Common myeloid progenitor, CD34-positive (primary cell): ENCODE measurements at regions not wholly inside any gene's neighbourhood (a gene's known extent, or its start where the extent isn't known, plus 50 kb on each side); places are given as distances from the start of the nearest gene placed in this dataset.

Experiments used
- CTCF ChIA-PET: fragments of 350-600 bp; sonication (Branson Sonifier 250); formaldehyde crosslinking; loops from one replicate; lab custom pipeline; 2021; ENCODE audit warnings: antibody characterized with exemption; lab: Charles Lee
- POLR2A ChIA-PET: fragments of 350-600 bp; sonication (Branson Sonifier 250); formaldehyde crosslinking; loops from one replicate; lab custom pipeline; 2021; ENCODE audit warnings: antibody characterized with exemption; lab: Charles Lee
- DNase-seq, 3 donors: peaks; one replicate each; pipeline versions ENCODE4 v3.0.0 to v3.0.0-alpha.2; 2013
- H3K27ac ChIP-seq, 2 experiments: 1 replicate in 1 of 2; 2 replicates in 1 of 2; pipeline ENCODE4 v1.7.0; 2013; ENCODE audit warnings: inconsistent platforms in 2 of 2, low read length in 2 of 2, mild to moderate bottlenecking in 2 of 2, low read depth in 1 of 2, moderate library complexity in 1 of 2; ENCODE audit not compliant: severe bottlenecking in 2 of 2, insufficient read depth in 1 of 2, poor library complexity in 1 of 2
- H3K27me3 ChIP-seq, 5 experiments: replicated peaks in 2 of 5; 1 replicate in 3 of 5; 2 replicates in 2 of 5; pipeline versions ENCODE4 v1.6.1 to v1.7.0; 2013; ENCODE audit warnings: low read length in 4 of 5, mild to moderate bottlenecking in 2 of 5, moderate library complexity in 2 of 5, inconsistent platforms in 1 of 5; ENCODE audit not compliant: insufficient read depth in 5 of 5, control insufficient read depth in 4 of 5
- H3K36me3 ChIP-seq, 4 experiments: 1 replicate in 2 of 4; 2 replicates in 2 of 4; pipeline versions ENCODE4 v1.6.1 to v1.7.0; 2013; ENCODE audit warnings: low read length in 3 of 4, control low read depth in 1 of 4, mild to moderate bottlenecking in 1 of 4; ENCODE audit not compliant: control insufficient read depth in 4 of 4, insufficient read depth in 4 of 4
- H3K4me1 ChIP-seq, 4 experiments: 1 replicate in 3 of 4; 2 replicates in 1 of 4; pipeline versions ENCODE4 v1.6.1 to v1.7.1; 2013; ENCODE audit warnings: low read length in 3 of 4, mild to moderate bottlenecking in 3 of 4, control low read depth in 1 of 4, inconsistent platforms in 1 of 4, moderate library complexity in 1 of 4; ENCODE audit not compliant: control insufficient read depth in 4 of 4, insufficient read depth in 4 of 4; ENCODE audit errors: control extremely low read depth in 1 of 4
- H3K4me3 ChIP-seq, 7 experiments: 1 replicate in 4 of 7; 2 replicates in 3 of 7; pipeline versions ENCODE4 v1.5.1 to v1.7.0; 2013; ENCODE audit warnings: mild to moderate bottlenecking in 7 of 7, low read length in 6 of 7, moderate library complexity in 6 of 7, inconsistent platforms in 2 of 7, low read depth in 2 of 7, control low read depth in 1 of 7; ENCODE audit not compliant: insufficient read depth in 4 of 7, control insufficient read depth in 1 of 7; ENCODE audit errors: extremely low read depth in 1 of 7
- H3K9me3 ChIP-seq, 5 experiments: 1 replicate in 4 of 5; 2 replicates in 1 of 5; pipeline versions ENCODE4 v1.6.1 to v1.7.1; 2013; ENCODE audit warnings: low read length in 4 of 5, mild to moderate bottlenecking in 2 of 5, inconsistent platforms in 1 of 5, low read depth in 1 of 5, moderate library complexity in 1 of 5; ENCODE audit not compliant: control insufficient read depth in 4 of 5, insufficient read depth in 2 of 5; ENCODE audit errors: control extremely low read depth in 1 of 5
- WGBS: methylation state at CpG from one replicate; pipeline ENCODE4 v1.1.5; 2013; ENCODE audit not compliant: insufficient coverage; 5-methylcytosine and 5-hydroxymethylcytosine counted together

DNA sequence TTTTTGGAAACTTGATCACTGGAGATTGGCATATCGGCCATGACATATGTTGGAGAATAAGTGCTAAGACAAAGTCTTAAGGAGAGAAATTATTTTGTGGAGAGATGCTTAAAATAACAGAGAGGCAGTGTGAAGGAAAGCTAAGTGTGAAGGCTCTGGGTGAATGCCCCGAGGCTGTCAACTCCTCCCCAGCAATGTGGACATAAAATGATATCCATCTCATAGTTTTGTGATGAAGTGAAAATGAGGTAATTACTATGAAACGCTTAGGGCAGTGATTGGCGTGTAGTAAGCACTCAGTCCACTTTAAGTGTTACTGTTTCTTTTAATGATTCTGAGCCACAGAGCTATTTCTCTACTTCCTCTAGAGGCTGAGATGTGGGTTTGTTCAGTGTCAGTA lies 195.8 kb upstream of the KLF12 start:
- CTCF ChIA-PET: no interaction called here
- DNase-seq: no peak
- Histone ChIP-seq H3K27me3 (no peaks in the 10 kb centered on the region), H3K4me1 (no peaks in the 10 kb centered on the region), H3K9me3 (no peaks in the 10 kb centered on the region), H3K36me3 (no peaks in the 10 kb centered on the region), H3K4me3 (no peak overlapping the region), H3K27ac (no peak overlapping the region)
- 95% methylated on average over 2 of the region's 4 CpGs for WGBS
- POLR2A ChIA-PET: no interaction called here

DNA sequence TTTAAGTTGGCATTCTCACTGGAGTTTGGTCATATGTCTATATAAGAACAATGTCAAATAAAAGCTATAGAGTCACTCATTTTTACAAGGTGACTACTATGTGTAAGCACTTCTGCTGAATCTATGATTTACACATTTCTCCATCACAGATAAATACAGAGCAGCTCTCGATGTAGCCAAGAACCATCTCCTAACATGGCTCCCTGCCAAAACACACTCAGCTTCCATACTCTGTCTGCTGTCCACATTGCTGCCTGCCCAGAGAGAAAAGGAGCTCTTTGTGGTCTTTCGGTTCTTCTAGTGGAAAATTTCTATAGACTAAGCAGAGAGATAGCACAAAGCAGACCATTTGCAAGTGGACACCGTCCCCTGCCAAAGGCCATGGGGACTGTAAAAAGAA lies 190.9 kb upstream of the KLF12 start:
- Histone ChIP-seq H3K9me3 (no peaks in the 10 kb centered on the region), H3K36me3 (no peaks in the 10 kb centered on the region), H3K4me1 (no peaks in the 10 kb centered on the region), H3K4me3 (no peak overlapping the region), H3K27me3 (no peaks in the 10 kb centered on the region), H3K27ac (no peak overlapping the region)
- ChIA-PET POLR2A (no interaction called here), CTCF (no interaction called here)
- 100% methylated on average over 1 of the region's 3 CpGs for WGBS
- DNase-seq: no peak

DNA sequence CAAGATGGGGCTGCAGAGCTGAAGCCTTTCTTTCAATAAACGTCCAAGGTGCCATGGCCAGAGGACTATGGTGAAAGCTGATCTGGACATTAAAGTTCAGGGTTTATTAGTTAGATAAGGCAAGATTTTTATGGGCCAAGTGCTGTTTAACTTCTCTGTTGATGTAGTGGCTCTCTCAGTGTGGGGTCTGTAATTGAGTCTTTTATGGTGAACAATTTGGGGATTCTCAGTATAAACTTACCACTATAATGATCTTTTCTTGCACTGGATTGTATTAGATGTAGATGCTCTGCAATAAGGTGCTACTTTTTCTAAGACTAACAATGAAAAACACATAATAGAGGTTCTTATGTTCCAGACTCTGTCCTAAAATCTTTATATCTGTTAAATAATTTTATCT lies 190.1 kb upstream of the KLF12 start:
- no peaks in the 10 kb centered on the region for H3K9me3 ChIP-seq
- H3K4me1 ChIP-seq: no peaks in the 10 kb centered on the region
- POLR2A ChIA-PET: no interaction called here
- no peaks in the 10 kb centered on the region for H3K27me3 ChIP-seq
- no peak for DNase-seq
- H3K27ac ChIP-seq: no peak overlapping the region
- WGBS: 88% methylated on average over 1 of the region's 1 CpG
- CTCF ChIA-PET: no interaction called here
- no peak overlapping the region for H3K4me3 ChIP-seq
- no peaks in the 10 kb centered on the region for H3K36me3 ChIP-seq

DNA sequence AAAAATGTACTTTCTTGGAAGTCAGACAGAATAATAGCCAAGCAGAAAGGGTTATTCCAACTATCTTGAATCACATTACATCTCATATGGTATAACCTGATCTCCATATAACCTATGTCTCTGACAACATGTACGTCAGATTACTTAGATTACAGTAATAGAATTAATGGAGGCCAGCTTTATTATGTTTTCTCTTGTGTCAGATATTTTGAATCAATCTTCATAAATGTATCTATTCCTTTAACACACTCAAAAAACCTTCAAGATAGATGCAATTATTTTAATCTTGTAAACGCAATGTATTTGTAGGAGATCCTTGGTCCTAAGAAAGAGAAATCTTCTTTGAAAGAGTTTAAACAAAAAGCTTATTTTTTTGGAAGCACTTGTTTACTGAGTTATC lies 188.4 kb upstream of the KLF12 start:
- H3K27ac ChIP-seq: no peak overlapping the region
- H3K9me3 ChIP-seq: no peaks in the 10 kb centered on the region
- 100% methylated on average over 1 of the region's 2 CpGs for WGBS
- no peaks in the 10 kb centered on the region for H3K36me3 ChIP-seq
- no peaks in the 10 kb centered on the region for H3K4me1 ChIP-seq
- H3K27me3 ChIP-seq: no peaks in the 10 kb centered on the region
- no peak overlapping the region for H3K4me3 ChIP-seq
- ChIA-PET POLR2A (no interaction called here), CTCF (no interaction called here)
- DNase-seq: no peak

DNA sequence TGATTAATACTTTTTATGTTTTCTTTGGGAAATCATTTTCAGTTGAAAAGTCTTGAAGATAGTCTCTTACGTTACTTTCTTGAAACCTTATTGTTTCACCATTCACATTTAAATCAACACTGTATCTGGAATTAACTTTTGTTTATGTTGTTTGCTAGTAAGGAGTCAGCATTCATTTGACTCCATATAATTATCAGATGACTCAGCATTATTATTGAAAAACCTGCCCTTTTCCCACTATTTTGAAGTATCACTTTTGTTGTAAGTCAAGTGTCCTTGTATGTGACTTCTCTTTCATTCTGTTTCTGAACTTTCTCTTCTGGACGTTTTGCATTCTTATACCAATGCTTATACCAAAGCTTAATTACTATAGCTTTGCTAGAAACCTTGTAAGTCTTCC lies 186.1 kb upstream of the KLF12 start:
- no peak overlapping the region for H3K27ac ChIP-seq
- no peaks in the 10 kb centered on the region for H3K36me3 ChIP-seq
- H3K4me3 ChIP-seq: no peak overlapping the region
- H3K27me3 ChIP-seq: no peaks in the 10 kb centered on the region
- no peaks in the 10 kb centered on the region for H3K4me1 ChIP-seq
- DNase-seq: no peak
- no CpG with 5 or more reads among the region's 2 CpGs for whole genome bisulfite sequencing
- no peaks in the 10 kb centered on the region for H3K9me3 ChIP-seq
- ChIA-PET CTCF (no interaction called here), POLR2A (no interaction called here)

DNA sequence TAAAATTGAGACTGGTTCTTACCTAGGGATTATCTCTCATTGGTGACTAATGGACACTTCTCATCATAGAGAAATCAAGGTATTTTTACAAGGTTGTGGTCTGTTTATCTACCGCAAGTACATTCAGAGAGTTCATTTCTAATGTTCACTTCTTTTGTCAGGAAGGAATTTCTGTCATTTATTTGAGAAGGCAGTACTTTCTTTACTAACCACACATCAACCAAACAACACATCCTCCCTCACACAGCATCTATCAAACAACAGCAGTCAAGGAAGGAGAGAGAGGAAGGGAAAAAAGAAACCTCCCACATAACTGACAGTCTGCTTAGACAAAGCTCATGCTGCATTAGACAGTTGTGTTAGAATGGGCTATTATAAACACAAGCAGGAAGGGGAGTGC lies 182.3 kb upstream of the KLF12 start:
- no peak overlapping the region for H3K4me3 ChIP-seq
- no peak overlapping the region for H3K27ac ChIP-seq
- no peak for DNase-seq
- CTCF ChIA-PET: no interaction called here
- H3K9me3 ChIP-seq: no peaks in the 10 kb centered on the region
- no peaks in the 10 kb centered on the region for H3K36me3 ChIP-seq
- POLR2A ChIA-PET: no interaction called here
- H3K4me1 ChIP-seq: no peaks in the 10 kb centered on the region
- no CpG with 5 or more reads among the region's 1 CpG for WGBS
- no peaks in the 10 kb centered on the region for H3K27me3 ChIP-seq

DNA sequence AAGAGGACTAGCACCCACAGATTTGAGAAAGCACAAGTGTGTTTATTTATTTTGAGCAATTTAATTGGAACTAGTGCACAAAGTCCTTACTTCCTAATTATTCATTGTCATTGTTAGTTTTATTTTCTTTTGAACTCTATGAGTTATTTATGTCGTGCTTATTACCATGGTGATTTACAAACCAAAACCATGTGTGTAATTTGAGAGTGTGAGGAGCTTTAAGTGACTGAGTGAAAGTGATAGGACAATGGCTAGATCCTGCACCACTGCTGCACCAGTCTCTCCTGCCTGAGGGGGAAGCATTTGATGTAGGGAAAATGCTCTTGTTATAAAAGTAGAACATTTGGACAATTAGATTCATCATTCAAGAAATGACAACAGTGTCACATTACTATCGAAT lies 172.3 kb upstream of the KLF12 start:
- Histone ChIP-seq H3K4me1 (no peaks in the 10 kb centered on the region), H3K9me3 (no peaks in the 10 kb centered on the region), H3K4me3 (no peak overlapping the region), H3K36me3 (no peaks in the 10 kb centered on the region), H3K27ac (no peak overlapping the region), H3K27me3 (no peaks in the 10 kb centered on the region)
- WGBS: 100% methylated on average over 1 of the region's 2 CpGs
- DNase-seq: peak in 2 of 3 donors; percentile 40 to 53
- POLR2A ChIA-PET: no interaction called here
- CTCF ChIA-PET: no interaction called here
